Stomach smooth muscle (tissue), 2 donors: ENCODE measurements at regions not wholly inside any gene's neighbourhood (a gene's known extent, or its start where the extent isn't known, plus 50 kb on each side); places are given as distances from the start of the nearest gene placed in this dataset.

Source experiments
- H3K27ac ChIP-seq: one replicate; pipeline ENCODE4 v1.7.0; 2013; ENCODE audit warnings: mild to moderate bottlenecking, low read length, inconsistent platforms
- H3K27me3 ChIP-seq, 2 donors: one replicate each; pipeline ENCODE4 v1.7.0; 2013; ENCODE audit warnings: low read length in 2 of 2; ENCODE audit not compliant: insufficient read depth in 2 of 2, control insufficient read depth in 1 of 2
- H3K36me3 ChIP-seq, 2 donors: one replicate each; pipeline ENCODE4 v1.7.0; 2013; ENCODE audit warnings: low read length in 2 of 2; ENCODE audit not compliant: control insufficient read depth in 2 of 2, insufficient read depth in 2 of 2
- H3K4me1 ChIP-seq: one replicate; pipeline ENCODE4 v1.7.0; 2013; ENCODE audit warnings: low read length; ENCODE audit not compliant: control insufficient read depth, insufficient read depth
- H3K4me3 ChIP-seq, 2 donors: one replicate each; pipeline ENCODE4 v1.7.0; 2013; ENCODE audit warnings: low read length in 2 of 2
- H3K9ac ChIP-seq, 2 donors: one replicate each; pipeline ENCODE4 v1.7.0; 2013; ENCODE audit warnings: low read length in 2 of 2, mild to moderate bottlenecking in 1 of 2
- H3K9me3 ChIP-seq, 2 donors: one replicate each; pipeline ENCODE4 v1.7.0; 2013; ENCODE audit warnings: low read length in 2 of 2; ENCODE audit not compliant: control insufficient read depth in 2 of 2
- donor health status: healthy.
- donor health status: Pancreatic carcinoma.

- H3K4me3 ChIP-seq, result no peak overlapping the region
- H3K36me3 ChIP-seq, result no peaks in the 10 kb centered on the region
- no peaks in the 10 kb centered on the region for H3K27me3 ChIP-seq
- H3K9me3 ChIP-seq, result no peaks in the 10 kb centered on the region
- H3K27ac ChIP-seq, result no peak overlapping the region
- H3K4me1 ChIP-seq, result no peaks in the 10 kb centered on the region
- H3K9ac ChIP-seq, result no peak overlapping the region
Observed at GRCh38 chr15:72923289-72923688, 129.0 kb upstream of the NEO1 start.

- H3K27me3 ChIP-seq, result no peaks in the 10 kb centered on the region
- no peak overlapping the region for H3K27ac ChIP-seq
- no peak overlapping the region for H3K9ac ChIP-seq
- no peaks in the 10 kb centered on the region for H3K9me3 ChIP-seq
- H3K36me3 ChIP-seq, result no peaks in the 10 kb centered on the region
- no peak overlapping the region for H3K4me3 ChIP-seq
- H3K4me1 ChIP-seq, result no peaks in the 10 kb centered on the region
Observed at GRCh38 chr15:72920551-72920950, 131.7 kb upstream of the NEO1 start.

- no peak overlapping the region for H3K9ac ChIP-seq
- no peak overlapping the region for H3K4me3 ChIP-seq
- H3K9me3 ChIP-seq, result no peaks in the 10 kb centered on the region
- H3K36me3 ChIP-seq, result no peaks in the 10 kb centered on the region
- H3K27ac ChIP-seq, result no peak overlapping the region
- no peaks in the 10 kb centered on the region for H3K27me3 ChIP-seq
- no peaks in the 10 kb centered on the region for H3K4me1 ChIP-seq
Observed at GRCh38 chr15:72919936-72920465, 132.3 kb upstream of the NEO1 start.

GRCh38 chr15:72916897-72917296, 133.3 kb upstream of the ADPGK start:
- no peaks in the 10 kb centered on the region for H3K4me1 ChIP-seq
- no peaks in the 10 kb centered on the region for H3K9me3 ChIP-seq
- no peaks in the 10 kb centered on the region for H3K36me3 ChIP-seq
- no peak overlapping the region for H3K27ac ChIP-seq
- H3K27me3 ChIP-seq, result no peaks in the 10 kb centered on the region
- no peak overlapping the region for H3K4me3 ChIP-seq
- H3K9ac ChIP-seq, result no peak overlapping the region

GRCh38 chr15:72916378-72916777, 132.8 kb upstream of the ADPGK start:
- no peak overlapping the region for H3K4me3 ChIP-seq
- H3K9me3 ChIP-seq, result no peaks in the 10 kb centered on the region
- H3K27me3 ChIP-seq, result no peaks in the 10 kb centered on the region
- H3K27ac ChIP-seq, result no peak overlapping the region
- no peaks in the 10 kb centered on the region for H3K36me3 ChIP-seq
- no peak overlapping the region for H3K9ac ChIP-seq
- no peaks in the 10 kb centered on the region for H3K4me1 ChIP-seq

- H3K27me3 ChIP-seq, result no peaks in the 10 kb centered on the region
- H3K27ac ChIP-seq, result no peak overlapping the region
- H3K9me3 ChIP-seq, result no peaks in the 10 kb centered on the region
- no peaks in the 10 kb centered on the region for H3K36me3 ChIP-seq
- no peak overlapping the region for H3K4me3 ChIP-seq
- H3K9ac ChIP-seq, result no peak overlapping the region
- H3K4me1 ChIP-seq, result no peaks in the 10 kb centered on the region
Observed at GRCh38 chr15:72915843-72916242, 132.3 kb upstream of the ADPGK start.

GRCh38 chr15:72912996-72913395, 129.4 kb upstream of the ADPGK start:
- H3K27me3 ChIP-seq, result no peaks in the 10 kb centered on the region
- no peak overlapping the region for H3K4me3 ChIP-seq
- H3K27ac ChIP-seq, result no peak overlapping the region
- no peak overlapping the region for H3K9ac ChIP-seq
- H3K36me3 ChIP-seq, result no peaks in the 10 kb centered on the region
- no peaks in the 10 kb centered on the region for H3K4me1 ChIP-seq
- no peaks in the 10 kb centered on the region for H3K9me3 ChIP-seq

GRCh38 chr15:72912121-72912520, 128.6 kb upstream of the ADPGK start:
- H3K4me3 ChIP-seq, result no peak overlapping the region
- H3K9me3 ChIP-seq, result no peaks in the 10 kb centered on the region
- no peaks in the 10 kb centered on the region for H3K36me3 ChIP-seq
- H3K27ac ChIP-seq, result no peak overlapping the region
- H3K27me3 ChIP-seq, result no peaks in the 10 kb centered on the region
- no peak overlapping the region for H3K9ac ChIP-seq
- H3K4me1 ChIP-seq, result no peaks in the 10 kb centered on the region

GRCh38 chr15:72911626-72912025, 128.1 kb upstream of the ADPGK start:
- H3K27ac ChIP-seq, result no peak overlapping the region
- H3K9me3 ChIP-seq, result no peaks in the 10 kb centered on the region
- H3K4me1 ChIP-seq, result no peaks in the 10 kb centered on the region
- no peak overlapping the region for H3K9ac ChIP-seq
- no peaks in the 10 kb centered on the region for H3K27me3 ChIP-seq
- H3K36me3 ChIP-seq, result no peaks in the 10 kb centered on the region
- H3K4me3 ChIP-seq, result no peak overlapping the region

- Histone ChIP-seq H3K9me3 (no peaks in the 10 kb centered on the region), H3K36me3 (no peaks in the 10 kb centered on the region), H3K9ac (no peak overlapping the region), H3K27ac (no peak overlapping the region), H3K4me3 (no peak overlapping the region), H3K4me1 (no peaks in the 10 kb centered on the region), H3K27me3 (no peaks in the 10 kb centered on the region)
Observed at GRCh38 chr15:72908713-72909112, 125.2 kb upstream of the ADPGK start.

- peaks cover 4% of the 10 kb centered on the region for H3K4me1 ChIP-seq
Observed at GRCh38 chr15:72907733-72908132, 124.2 kb upstream of the ADPGK start.

More at GRCh38 chr15:72907733-72908132, 124.2 kb upstream of the ADPGK start:
- no peaks in the 10 kb centered on the region for H3K9me3 ChIP-seq
- no peaks in the 10 kb centered on the region for H3K27me3 ChIP-seq
- no peak overlapping the region for H3K9ac ChIP-seq
- H3K27ac ChIP-seq, result no peak overlapping the region
- H3K36me3 ChIP-seq, result no peaks in the 10 kb centered on the region
- no peak overlapping the region for H3K4me3 ChIP-seq
